Left renal cortex interstitium (tissue), 4 donors: ENCODE measurements at regions not wholly inside any gene's neighbourhood (a gene's known extent, or its start where the extent isn't known, plus 50 kb on each side); places are given as distances from the start of the nearest gene placed in this dataset.

Experiments
- DNase-seq, 4 donors: peaks; one replicate each; pipeline ENCODE4 v3.0.0-alpha.2; 2013; ENCODE audit warnings: low read depth in 4 of 4, low spot score in 2 of 4, missing footprints in 1 of 4

DNA sequence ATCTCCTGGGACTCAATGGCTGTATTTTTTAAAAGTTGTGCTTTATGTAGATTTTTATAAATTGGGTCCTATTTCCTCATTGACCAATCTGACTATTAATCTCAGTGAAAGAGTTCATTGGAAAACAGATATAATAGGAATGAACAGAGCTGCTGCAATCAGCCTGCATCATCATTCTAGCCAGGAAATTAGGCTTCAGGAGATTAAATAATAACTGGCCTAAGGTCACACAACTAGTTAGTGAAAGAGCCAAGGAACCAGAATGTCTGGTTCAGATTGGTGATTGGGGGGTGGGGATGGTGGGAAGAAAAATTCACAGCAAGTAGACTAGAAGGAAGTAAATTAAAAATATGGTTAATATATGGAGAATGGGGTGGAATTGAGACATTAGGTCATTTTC lies 180.9 kb upstream of the ROPN1 start:
- DNase-seq, result peak in 1 of 4 donors; percentile 38

GRCh38 chr3:124174476-124174875 lies 182.6 kb upstream of the ROPN1 start:
- DNase-seq, result peak in 1 of 4 donors; percentile 31

GRCh38 chr3:124174910-124175874 lies 183.3 kb upstream of the ROPN1 start:
- no peak for DNase-seq

GRCh38 chr3:124177071-124177470 lies 185.1 kb upstream of the ROPN1 start:
- no peak for DNase-seq

- DNase-seq, result no peak
Observed at GRCh38 chr3:124178531-124178930, 186.6 kb upstream of the ROPN1 start.

DNA sequence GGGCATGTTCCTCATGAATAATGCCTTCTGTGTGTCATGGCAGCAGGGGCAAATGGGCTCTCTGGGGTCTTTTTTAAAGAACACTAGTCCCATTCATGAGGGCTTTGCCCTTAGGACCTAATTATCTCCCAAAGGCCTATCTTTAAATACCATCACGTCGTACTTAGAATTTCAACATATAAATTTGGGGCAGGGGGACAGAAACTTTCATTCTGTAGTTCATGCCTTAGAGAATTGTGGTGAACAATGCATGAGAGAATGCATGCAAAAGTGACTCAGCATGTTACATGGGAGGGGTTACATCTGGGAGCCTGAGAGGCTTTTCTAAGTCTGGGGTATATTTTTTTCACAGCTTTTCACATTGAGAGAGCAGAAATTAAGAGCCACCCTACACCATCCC lies 208.5 kb upstream of the ROPN1 start:
- no peak for DNase-seq

DNA sequence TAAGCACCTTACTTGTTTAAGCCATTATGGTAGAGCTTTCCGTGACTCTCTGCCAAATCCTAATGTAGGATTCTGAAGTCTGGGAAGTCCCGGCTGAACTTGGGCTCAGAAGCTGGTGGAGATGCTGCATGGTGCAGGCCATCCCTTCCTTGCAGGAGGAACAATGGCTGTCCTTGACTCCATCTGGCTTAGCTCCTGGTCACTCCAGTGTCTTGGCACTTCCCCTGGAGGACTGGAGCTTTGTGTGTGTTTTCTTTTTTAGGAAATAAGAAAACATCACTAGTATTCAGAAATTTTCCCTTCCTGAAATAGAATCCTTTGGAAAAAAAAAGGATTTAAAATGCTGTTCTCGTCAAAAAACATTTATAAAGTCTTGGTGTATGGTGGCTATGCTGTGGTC lies 209.3 kb upstream of the ROPN1 start:
- no peak for DNase-seq

GRCh38 chr3:124201786-124202185 lies 209.9 kb upstream of the ROPN1 start:
- no peak for DNase-seq

DNA sequence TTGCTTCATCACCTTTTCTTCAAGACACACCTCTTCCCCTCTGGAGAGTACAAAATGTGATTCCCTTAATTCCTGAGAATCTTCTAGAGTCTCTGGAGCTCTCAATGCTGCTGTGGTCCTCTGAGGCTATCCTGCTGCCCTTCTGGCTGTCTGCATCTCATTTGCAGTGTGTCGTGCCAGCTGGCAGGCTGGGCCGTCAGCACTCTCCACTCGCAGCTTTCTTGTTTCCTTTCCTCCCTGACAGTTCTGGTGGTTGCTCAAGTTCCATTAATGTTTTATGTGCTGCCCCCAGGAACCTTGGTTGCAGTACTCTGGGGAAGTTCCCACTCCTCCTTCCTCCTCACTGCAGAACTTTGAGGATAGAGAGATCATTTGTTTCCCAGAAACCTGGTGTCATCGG lies 210.8 kb upstream of the ROPN1 start:
- no peak for DNase-seq

GRCh38 chr3:124203292-124203691 lies 211.4 kb upstream of the ROPN1 start:
- DNase-seq, result no peak

DNA sequence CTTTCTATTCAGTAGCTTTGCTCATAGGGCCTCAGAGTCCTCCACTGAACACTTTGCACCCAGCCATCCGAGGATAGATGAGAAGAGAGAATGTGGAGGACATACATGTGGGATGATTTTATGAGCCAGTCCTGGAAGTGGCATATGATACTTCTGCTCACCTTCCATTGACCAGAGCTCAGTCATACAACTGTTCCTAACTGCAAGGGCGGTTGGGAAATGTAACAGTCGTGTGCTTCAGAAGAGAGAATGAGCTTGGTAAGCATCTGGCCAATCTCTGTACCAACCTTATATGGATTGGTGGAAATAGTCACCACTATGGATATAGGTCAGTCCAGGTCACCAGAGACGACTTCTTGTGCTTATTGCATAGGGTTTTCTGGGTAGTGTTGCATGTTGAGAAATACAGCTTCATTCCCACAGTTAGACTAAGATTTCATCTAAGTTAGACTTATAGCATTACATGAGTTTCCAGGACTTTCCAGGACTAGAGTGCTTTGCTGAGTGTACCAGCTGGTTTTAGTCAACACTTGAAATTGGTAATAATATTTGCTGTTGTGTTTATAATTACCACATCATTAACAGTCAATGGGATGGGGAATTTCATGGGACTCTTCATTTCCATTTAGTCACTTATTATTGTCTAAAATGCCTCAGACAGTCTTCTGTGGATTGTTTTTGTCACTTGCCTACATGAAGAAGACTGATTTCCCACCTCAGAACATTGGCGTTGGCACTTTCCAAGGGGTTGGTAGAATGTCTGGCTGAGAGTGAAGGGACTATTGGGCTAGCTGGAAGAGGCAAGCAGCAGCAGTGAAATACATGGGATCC lies 214.5 kb upstream of the ROPN1 start:
- DNase-seq, result no peak

DNA sequence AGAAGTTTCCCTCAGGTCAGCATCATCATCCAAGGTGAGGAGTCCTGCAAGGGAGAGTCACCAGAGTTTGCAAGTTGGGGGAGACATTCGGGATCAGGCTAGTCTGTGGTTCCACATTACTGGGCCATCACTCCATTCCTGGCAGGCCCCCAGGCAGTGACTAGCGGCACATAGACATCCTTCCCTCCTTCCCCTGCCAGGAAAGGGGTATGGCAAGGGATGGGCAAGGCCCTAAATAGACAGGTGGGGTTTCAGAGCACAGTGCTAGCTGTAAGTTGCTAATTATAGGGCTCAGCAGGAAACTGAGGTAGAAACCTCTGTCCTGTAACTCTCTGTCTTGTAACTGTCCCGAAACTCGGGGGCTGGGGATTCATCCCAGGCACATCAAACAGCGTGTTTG lies 215.2 kb upstream of the ROPN1 start:
- no peak for DNase-seq

GRCh38 chr3:124207873-124208485 lies 216.1 kb upstream of the ROPN1 start:
- no peak for DNase-seq

DNA sequence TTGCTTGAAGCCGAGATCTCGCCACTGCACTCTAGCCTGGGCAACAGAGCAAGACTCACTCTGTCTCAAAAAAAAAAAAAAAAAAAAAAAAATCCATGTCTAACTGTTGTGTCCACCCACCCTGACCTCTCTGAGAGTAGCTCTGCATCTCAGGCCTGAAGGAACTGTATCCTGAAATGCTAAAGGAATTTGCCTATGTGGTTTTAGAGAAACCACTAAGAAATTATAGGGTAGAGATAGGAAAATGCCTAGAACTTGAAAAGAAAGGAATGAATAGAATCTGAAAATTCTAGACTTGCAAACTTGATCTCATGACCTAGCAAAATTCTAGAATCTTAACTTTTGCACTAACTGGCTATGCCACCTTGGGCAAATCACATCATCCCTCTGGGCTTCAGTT lies 217.5 kb upstream of the ROPN1 start:
- DNase-seq, result no peak

DNA sequence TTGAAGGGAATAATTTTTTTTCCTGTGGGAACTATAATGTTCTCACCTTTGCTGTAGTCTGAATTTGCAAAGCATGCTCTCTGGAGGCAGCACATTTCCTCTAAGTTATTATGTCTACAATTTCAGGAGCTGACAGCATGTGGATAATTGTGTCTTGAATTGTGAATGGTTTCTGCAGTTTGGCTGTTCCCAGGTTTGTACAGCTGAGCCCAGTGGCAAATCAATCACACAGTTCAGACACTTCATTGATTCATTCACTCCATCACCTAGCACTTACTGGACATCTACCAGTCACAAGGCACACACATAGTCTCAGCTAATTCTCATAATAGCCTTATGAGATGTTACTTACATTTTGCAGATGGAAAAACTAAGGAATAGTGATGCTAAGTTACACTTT lies 219.0 kb upstream of the ROPN1 start:
- DNase-seq, result no peak

DNA sequence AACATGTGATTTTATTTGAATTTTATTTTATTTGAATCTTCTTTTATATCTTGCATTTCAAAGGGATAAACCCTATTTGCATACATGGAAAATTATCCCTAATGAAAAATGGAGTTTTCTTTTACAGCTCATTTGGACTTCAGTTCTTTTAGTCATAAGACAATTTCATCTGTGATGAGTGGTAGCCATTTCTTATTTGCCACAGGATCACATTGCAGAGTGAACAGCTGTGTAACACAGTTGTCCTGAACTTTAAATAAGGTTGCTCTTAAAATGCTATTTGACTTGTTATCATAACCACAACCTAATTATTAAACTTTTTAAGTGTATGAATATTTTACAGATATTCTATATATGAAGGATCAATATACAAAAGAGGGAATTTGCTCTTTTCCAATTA lies 221.7 kb upstream of the ROPN1 start:
- no peak for DNase-seq

- peak; percentile 52 to 86 (median 72) for DNase-seq
Observed at GRCh38 chr3:124217542-124217941, 225.6 kb upstream of the ROPN1 start.

- DNase-seq, result no peak
Observed at GRCh38 chr3:124221422-124221821, 229.5 kb upstream of the ROPN1 start.

GRCh38 chr3:124223853-124224252 lies 231.9 kb upstream of the ROPN1 start:
- no peak for DNase-seq

- no peak for DNase-seq
Observed at GRCh38 chr3:124227150-124227630, 235.3 kb upstream of the ROPN1 start.

GRCh38 chr3:124229420-124229819 lies 237.5 kb upstream of the ROPN1 start:
- DNase-seq, result no peak
